ENCODE measurements at regions not wholly inside any gene's neighbourhood (a gene's known extent, or its start where the extent isn't known, plus 50 kb on each side); places are given as distances from the start of the nearest gene placed in this dataset.
A peak's percentile ranks its signal among the peaks of the same experiment; 100 is the strongest.

- ATAC-seq, result no peak
- TF ChIP-seq TOX (CRISPR knock-in tag; IDR thresholded peaks at IDR 0.05; ENCODE audit: borderline replicate concordance) (no peak), ZNF565 (CRISPR knock-in tag; conservative IDR thresholded peaks at IDR 0.05; ENCODE audit: low read depth) (no peak), ESRRG (CRISPR knock-in tag; IDR thresholded peaks at IDR 0.05) (no peak), ZFP30 (CRISPR knock-in tag; IDR thresholded peaks at IDR 0.05) (no peak), OSR1 (CRISPR knock-in tag; IDR thresholded peaks at IDR 0.05) (no peak), TSHZ2 (CRISPR knock-in tag; IDR thresholded peaks at IDR 0.05) (no peak), ZNF8 (CRISPR knock-in tag; IDR thresholded peaks at IDR 0.05) (no peak), BACH2 (CRISPR knock-in tag; IDR thresholded peaks at IDR 0.05; ENCODE audit: borderline replicate concordance) (no peak), RARB (CRISPR knock-in tag; IDR thresholded peaks at IDR 0.05) (no peak), SNAI2 (CRISPR knock-in tag; IDR thresholded peaks at IDR 0.05) (no peak), ARNTL (CRISPR knock-in tag; IDR thresholded peaks at IDR 0.05; ENCODE audit: borderline replicate concordance, low read depth) (no peak), PPARA (CRISPR knock-in tag; IDR thresholded peaks at IDR 0.05; ENCODE audit: borderline replicate concordance) (no peak)
- TF ChIP-seq, protein P1, sequence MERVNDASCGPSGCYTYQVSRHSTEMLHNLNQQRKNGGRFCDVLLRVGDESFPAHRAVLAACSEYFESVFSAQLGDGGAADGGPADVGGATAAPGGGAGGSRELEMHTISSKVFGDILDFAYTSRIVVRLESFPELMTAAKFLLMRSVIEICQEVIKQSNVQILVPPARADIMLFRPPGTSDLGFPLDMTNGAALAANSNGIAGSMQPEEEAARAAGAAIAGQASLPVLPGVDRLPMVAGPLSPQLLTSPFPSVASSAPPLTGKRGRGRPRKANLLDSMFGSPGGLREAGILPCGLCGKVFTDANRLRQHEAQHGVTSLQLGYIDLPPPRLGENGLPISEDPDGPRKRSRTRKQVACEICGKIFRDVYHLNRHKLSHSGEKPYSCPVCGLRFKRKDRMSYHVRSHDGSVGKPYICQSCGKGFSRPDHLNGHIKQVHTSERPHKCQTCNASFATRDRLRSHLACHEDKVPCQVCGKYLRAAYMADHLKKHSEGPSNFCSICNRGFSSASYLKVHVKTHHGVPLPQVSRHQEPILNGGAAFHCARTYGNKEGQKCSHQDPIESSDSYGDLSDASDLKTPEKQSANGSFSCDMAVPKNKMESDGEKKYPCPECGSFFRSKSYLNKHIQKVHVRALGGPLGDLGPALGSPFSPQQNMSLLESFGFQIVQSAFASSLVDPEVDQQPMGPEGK (CRISPR knock-in tag; IDR thresholded peaks at IDR 0.05; ENCODE audit: borderline replicate concordance), result no peak
Observed at GRCh38 chr6:105800398-105800797, 285.7 kb upstream of the PRDM1 start.

GRCh38 chr6:105799056-105799455 is 287.1 kb upstream of the PRDM1 start:
- peak; percentile 35; the same call in 1 of the 3 replicates for ATAC-seq
- TF ChIP-seq TSHZ2 (CRISPR knock-in tag; IDR thresholded peaks at IDR 0.05) (no peak), PPARA (CRISPR knock-in tag; IDR thresholded peaks at IDR 0.05; ENCODE audit: borderline replicate concordance) (no peak), CSDC2 (CRISPR knock-in tag; IDR thresholded peaks at IDR 0.05) (no peak), CREB5 (CRISPR knock-in tag; IDR thresholded peaks at IDR 0.05; ENCODE audit: low read depth) (no peak), RARB (CRISPR knock-in tag; IDR thresholded peaks at IDR 0.05) (no peak), ZNF8 (CRISPR knock-in tag; IDR thresholded peaks at IDR 0.05) (no peak), ZC3H10 (CRISPR knock-in tag; IDR thresholded peaks at IDR 0.05) (no peak), ISL1 (CRISPR knock-in tag; IDR thresholded peaks at IDR 0.05) (no peak), OSR1 (CRISPR knock-in tag; IDR thresholded peaks at IDR 0.05) (no peak), ESRRG (CRISPR knock-in tag; IDR thresholded peaks at IDR 0.05) (no peak), BACH2 (CRISPR knock-in tag; IDR thresholded peaks at IDR 0.05; ENCODE audit: borderline replicate concordance) (no peak), ZNF565 (CRISPR knock-in tag; conservative IDR thresholded peaks at IDR 0.05; ENCODE audit: low read depth) (no peak), ZNF70 (CRISPR knock-in tag; IDR thresholded peaks at IDR 0.05) (no peak)
- TF ChIP-seq, protein P1 (CRISPR knock-in tag; IDR thresholded peaks at IDR 0.05; ENCODE audit: borderline replicate concordance), result no peak
- TF ChIP-seq, protein P2, sequence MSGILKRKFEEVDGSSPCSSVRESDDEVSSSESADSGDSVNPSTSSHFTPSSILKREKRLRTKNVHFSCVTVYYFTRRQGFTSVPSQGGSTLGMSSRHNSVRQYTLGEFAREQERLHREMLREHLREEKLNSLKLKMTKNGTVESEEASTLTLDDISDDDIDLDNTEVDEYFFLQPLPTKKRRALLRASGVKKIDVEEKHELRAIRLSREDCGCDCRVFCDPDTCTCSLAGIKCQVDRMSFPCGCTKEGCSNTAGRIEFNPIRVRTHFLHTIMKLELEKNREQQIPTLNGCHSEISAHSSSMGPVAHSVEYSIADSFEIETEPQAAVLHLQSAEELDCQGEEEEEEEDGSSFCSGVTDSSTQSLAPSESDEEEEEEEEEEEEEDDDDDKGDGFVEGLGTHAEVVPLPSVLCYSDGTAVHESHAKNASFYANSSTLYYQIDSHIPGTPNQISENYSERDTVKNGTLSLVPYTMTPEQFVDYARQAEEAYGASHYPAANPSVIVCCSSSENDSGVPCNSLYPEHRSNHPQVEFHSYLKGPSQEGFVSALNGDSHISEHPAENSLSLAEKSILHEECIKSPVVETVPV (CRISPR knock-in tag; IDR thresholded peaks at IDR 0.05), result no peak

Measured in SK-N-SH treated with all-trans-retinoic acid at 6 μM for 48 hours (cell line).